H1 (cell line): ENCODE measurements at regions not wholly inside any gene's neighbourhood (a gene's known extent, or its start where the extent isn't known, plus 50 kb on each side); places are given as distances from the start of the nearest gene placed in this dataset.

Experiments
- JUN ChIP-seq: IDR thresholded peaks from 2 replicates; pipeline ENCODE4 v1.6.1; 2011; ENCODE audit warnings: low read depth, mild to moderate bottlenecking, improper control_type of control experiment, low read length
- POLR2AphosphoS5 ChIP-seq: IDR thresholded peaks from 2 replicates; pipeline ENCODE4 v1.6.1; 2011; ENCODE audit warnings: low read depth, low read length

- TF ChIP-seq POLR2AphosphoS5 (no peak), JUN (no peak)
- TF ChIP-seq, all 59 proteins: peak for 0
Measured at GRCh38 chr3:161740421-161740820, 243.8 kb downstream of the OTOL1 start (continued).
